CD4-positive, alpha-beta T cell (primary cell): ENCODE measurements at regions not wholly inside any gene's neighbourhood (a gene's known extent, or its start where the extent isn't known, plus 50 kb on each side); places are given as distances from the start of the nearest gene placed in this dataset.

Experiments used
- ATAC-seq: fragments of 200-7000 bp; cut with Tn5 transposase; one replicate; pipeline ENCODE4 v1.10.0; 2022; ENCODE audit warnings: mild to moderate bottlenecking; ENCODE audit not compliant: poor library complexity
- CTCF ChIA-PET: fragments of 350-600 bp; sonication (Branson Sonifier 250); formaldehyde crosslinking; loops from one replicate; lab custom pipeline; 2021; ENCODE audit warnings: antibody characterized with exemption, inconsistent platforms; lab: Charles Lee
- POLR2A ChIA-PET: fragments of 350-600 bp; sonication (Branson Sonifier 250); formaldehyde crosslinking; loops from one replicate; lab custom pipeline; 2021; ENCODE audit warnings: antibody characterized with exemption, inconsistent platforms; lab: Charles Lee
- DNase-seq, 14 experiments: peaks; one replicate each; pipeline ENCODE4 v3.0.0-alpha.2; 2013 to 2020; ENCODE audit warnings: mixed read lengths in 2 of 14
- H3K27ac ChIP-seq, 2 donors: one replicate each; pipeline versions ENCODE4 v1.5.1 to v1.7.0; 2013; ENCODE audit warnings: low read length in 2 of 2, low read depth in 1 of 2, mild to moderate bottlenecking in 1 of 2
- H3K27me3 ChIP-seq, 2 experiments: 1 replicate in 1 of 2; 2 replicates in 1 of 2; pipeline versions ENCODE4 v1.6.1 to v1.7.0; 2013; ENCODE audit warnings: low read length in 2 of 2, control low read depth in 1 of 2, mild to moderate bottlenecking in 1 of 2, moderate library complexity in 1 of 2; ENCODE audit not compliant: insufficient read depth in 2 of 2, control insufficient read depth in 1 of 2
- H3K36me3 ChIP-seq: one replicate; pipeline ENCODE4 v1.6.1; 2013; ENCODE audit warnings: low read length, control low read depth; ENCODE audit not compliant: insufficient read depth
- H3K4me1 ChIP-seq: one replicate; pipeline ENCODE4 v1.6.1; 2013; ENCODE audit warnings: low read length, control low read depth; ENCODE audit not compliant: insufficient read depth
- H3K4me3 ChIP-seq: one replicate; pipeline ENCODE4 v1.5.1; 2013; ENCODE audit warnings: mild to moderate bottlenecking, low read length, moderate library complexity
- H3K9me3 ChIP-seq, 2 experiments: 1 replicate in 1 of 2; 2 replicates in 1 of 2; pipeline versions ENCODE4 v1.6.1 to v1.7.0; 2013; ENCODE audit warnings: low read length in 2 of 2, mild to moderate bottlenecking in 2 of 2, control low read depth in 1 of 2, moderate library complexity in 1 of 2; ENCODE audit not compliant: control insufficient read depth in 1 of 2, insufficient read depth in 1 of 2
- H3K27ac Mint-ChIP-seq: one replicate; pipeline ENCODE4 v1.8.0; 2020; ENCODE audit warnings: mixed read lengths
- H3K27me3 Mint-ChIP-seq: one replicate; pipeline ENCODE4 v1.8.0; 2021; ENCODE audit warnings: mixed read lengths
- H3K36me3 Mint-ChIP-seq: one replicate; pipeline ENCODE4 v1.8.0; 2021; ENCODE audit warnings: low read depth, mixed read lengths
- H3K4me1 Mint-ChIP-seq: one replicate; pipeline ENCODE4 v1.8.0; 2021; ENCODE audit warnings: low read depth, mixed read lengths
- H3K4me3 Mint-ChIP-seq: one replicate; pipeline ENCODE4 v1.8.0; 2020; ENCODE audit warnings: mild to moderate bottlenecking, mixed read lengths
- H3K9me3 Mint-ChIP-seq: one replicate; pipeline ENCODE4 v1.8.0; 2020; ENCODE audit warnings: mixed read lengths
- intact Hi-C, 2 experiments: fragments of 100-400 bp; cut with DNase I in 1 of 2; cut with micrococcal nuclease in 1 of 2; formaldehyde crosslinking; loops; one replicate each; pipeline versions ENCODE4 v1.15.1 to v1.9.0; 2023 to 2025; cut with DNase I, micrococcal nuclease
- TF ChIP-seq, protein P1 (sequence below): fragments of 200-600 bp; IDR thresholded peaks from one replicate; pipeline ENCODE4 v1.8.0; 2022; ENCODE audit warnings: antibody characterized with exemption, mild to moderate bottlenecking

DNA sequence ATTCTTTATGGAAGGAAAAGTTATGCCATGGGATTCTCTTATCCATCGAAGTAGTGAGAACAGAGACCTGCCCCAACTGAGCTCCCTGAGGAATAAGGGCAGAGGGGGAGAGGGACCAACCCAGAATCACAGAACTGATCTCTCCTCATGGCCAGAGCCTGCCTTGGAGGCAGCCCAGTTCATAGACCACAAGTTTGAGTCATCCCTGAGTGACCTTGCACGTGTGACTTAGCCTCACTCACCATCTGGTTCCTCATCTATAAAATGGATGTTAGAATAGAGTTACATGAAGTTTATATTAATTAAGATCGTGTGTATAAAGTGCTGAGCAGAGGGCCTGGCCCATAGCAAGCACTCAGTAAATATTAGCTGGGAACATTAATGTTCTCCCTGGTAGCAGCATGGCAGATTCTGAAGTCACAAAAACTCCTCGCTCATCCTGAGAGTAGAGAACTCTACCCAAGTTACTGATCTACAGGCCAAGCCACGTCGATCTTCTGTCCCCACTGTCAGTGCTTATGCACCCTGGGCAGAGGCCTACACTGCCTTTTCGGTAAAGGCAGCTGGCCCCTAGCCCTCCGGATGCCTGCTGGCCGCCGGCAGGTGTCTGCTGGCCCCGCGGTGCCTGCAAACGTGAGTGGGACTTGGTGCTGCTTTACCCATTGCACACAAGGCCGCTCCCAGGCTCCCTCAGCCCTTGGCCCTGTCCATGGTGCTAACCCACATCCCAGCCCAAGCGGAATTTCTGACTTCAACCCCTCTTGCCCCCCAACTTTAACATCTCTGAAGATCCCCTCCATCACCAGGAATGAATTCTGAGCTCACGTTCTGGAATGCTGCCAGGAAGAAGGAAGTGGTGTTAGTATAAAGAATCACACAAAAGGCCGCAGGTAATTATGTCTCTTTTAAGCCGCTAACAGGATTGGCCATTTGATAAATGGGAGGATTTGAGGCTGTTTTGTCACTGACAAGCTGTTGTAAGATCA lies 61.1 kb upstream of the ARAP3 start:
- H3K36me3 ChIP-seq, result no peaks in the 10 kb centered on the region
- peaks cover 13 to 32% of the 10 kb centered on the region in 2 experiments for H3K27me3 ChIP-seq
- DNase-seq (peak in 1 of 14 experiments; percentile 4), ATAC-seq (no peak)
- Mint-ChIP-seq H3K36me3 (no peaks in the 10 kb centered on the region), H3K4me1 (no peaks in the 10 kb centered on the region), H3K4me3 (no peak overlapping the region), H3K27me3 (peaks cover 83% of the 10 kb centered on the region), H3K27ac (no peak overlapping the region), H3K9me3 (no peaks in the 10 kb centered on the region)
- H3K4me3 ChIP-seq, result no peak overlapping the region
- H3K4me1 ChIP-seq, result no peaks in the 10 kb centered on the region
- ChIA-PET CTCF (no interaction called here), POLR2A (no interaction called here)
- intact Hi-C loops, result no loop called here
- H3K27ac ChIP-seq, result no peak overlapping the region
- H3K9me3 ChIP-seq, result peaks cover 0 to 5% of the 10 kb centered on the region in 2 experiments
- TF ChIP-seq, protein P1, sequence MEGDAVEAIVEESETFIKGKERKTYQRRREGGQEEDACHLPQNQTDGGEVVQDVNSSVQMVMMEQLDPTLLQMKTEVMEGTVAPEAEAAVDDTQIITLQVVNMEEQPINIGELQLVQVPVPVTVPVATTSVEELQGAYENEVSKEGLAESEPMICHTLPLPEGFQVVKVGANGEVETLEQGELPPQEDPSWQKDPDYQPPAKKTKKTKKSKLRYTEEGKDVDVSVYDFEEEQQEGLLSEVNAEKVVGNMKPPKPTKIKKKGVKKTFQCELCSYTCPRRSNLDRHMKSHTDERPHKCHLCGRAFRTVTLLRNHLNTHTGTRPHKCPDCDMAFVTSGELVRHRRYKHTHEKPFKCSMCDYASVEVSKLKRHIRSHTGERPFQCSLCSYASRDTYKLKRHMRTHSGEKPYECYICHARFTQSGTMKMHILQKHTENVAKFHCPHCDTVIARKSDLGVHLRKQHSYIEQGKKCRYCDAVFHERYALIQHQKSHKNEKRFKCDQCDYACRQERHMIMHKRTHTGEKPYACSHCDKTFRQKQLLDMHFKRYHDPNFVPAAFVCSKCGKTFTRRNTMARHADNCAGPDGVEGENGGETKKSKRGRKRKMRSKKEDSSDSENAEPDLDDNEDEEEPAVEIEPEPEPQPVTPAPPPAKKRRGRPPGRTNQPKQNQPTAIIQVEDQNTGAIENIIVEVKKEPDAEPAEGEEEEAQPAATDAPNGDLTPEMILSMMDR, result no peak

DNA sequence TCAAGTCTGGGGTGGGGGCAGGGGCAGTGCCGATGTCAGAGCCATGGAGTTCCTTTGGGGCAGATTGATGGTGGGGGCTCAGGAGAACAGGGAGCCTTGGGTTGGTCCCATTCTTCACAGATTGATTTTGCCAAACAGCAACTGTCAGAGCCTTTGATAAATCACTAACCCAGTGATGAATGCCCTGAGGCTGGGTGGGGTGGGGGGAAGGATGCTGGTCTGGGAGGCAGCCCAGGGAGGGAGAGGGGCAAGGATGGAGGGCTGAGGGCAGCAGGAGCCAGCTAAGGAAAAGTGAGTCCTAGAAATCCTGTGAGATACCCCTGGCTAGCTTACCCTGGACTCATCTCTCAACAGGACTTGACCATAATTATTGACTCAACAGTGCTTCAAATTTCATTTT lies 60.1 kb upstream of the ARAP3 start:
- H3K36me3 ChIP-seq, result no peaks in the 10 kb centered on the region
- ChIA-PET POLR2A (no interaction called here), CTCF (no interaction called here)
- no peak for ATAC-seq
- Mint-ChIP-seq H3K4me3 (no peak overlapping the region), H3K9me3 (no peaks in the 10 kb centered on the region), H3K4me1 (no peaks in the 10 kb centered on the region), H3K36me3 (no peaks in the 10 kb centered on the region), H3K27me3 (peaks cover 85% of the 10 kb centered on the region), H3K27ac (no peak overlapping the region)
- TF ChIP-seq, protein P1, result no peak
- peaks cover 13 to 28% of the 10 kb centered on the region in 2 experiments for H3K27me3 ChIP-seq
- H3K27ac ChIP-seq, result no peak overlapping the region
- no peak overlapping the region for H3K4me3 ChIP-seq
- H3K4me1 ChIP-seq, result no peaks in the 10 kb centered on the region
- no peak for DNase-seq
- intact Hi-C loops, result no loop called here
- H3K9me3 ChIP-seq, result peaks cover 0 to 5% of the 10 kb centered on the region in 2 experiments

- H3K36me3 Mint-ChIP-seq, result no peaks in the 10 kb centered on the region
- Histone ChIP-seq H3K4me3 (no peak overlapping the region), H3K4me1 (no peaks in the 10 kb centered on the region), H3K27me3 (peaks cover 13 to 28% of the 10 kb centered on the region in 2 experiments), H3K36me3 (no peaks in the 10 kb centered on the region), H3K9me3 (peaks cover 0 to 5% of the 10 kb centered on the region in 2 experiments), H3K27ac (no peak overlapping the region)
- POLR2A ChIA-PET, result no interaction called here
- no peak for ATAC-seq
- H3K27ac Mint-ChIP-seq, result no peak overlapping the region
- DNase-seq, result no peak
- intact Hi-C loops, result no loop called here
- TF ChIP-seq, protein P1, result no peak
- H3K4me3 Mint-ChIP-seq, result no peak overlapping the region
- H3K9me3 Mint-ChIP-seq, result no peaks in the 10 kb centered on the region
- CTCF ChIA-PET, result no interaction called here
- no peaks in the 10 kb centered on the region for H3K4me1 Mint-ChIP-seq
- peaks cover 85% of the 10 kb centered on the region for H3K27me3 Mint-ChIP-seq
Observed at GRCh38 chr5:141740885-141741284, 58.9 kb upstream of the ARAP3 start.
